Stimulated activated CD4-positive, alpha-beta T cell treated with anti-CD3 and anti-CD28 coated beads, Interleukin-2, amount 100 ng/mL, for 48 hours (primary cell): ENCODE measurements at regions not wholly inside any gene's neighbourhood (a gene's known extent, or its start where the extent isn't known, plus 50 kb on each side); places are given as distances from the start of the nearest gene placed in this dataset.
"Not testable (repeated sequence)": the region's sequence is repeated elsewhere in the genome, so short reads cannot be mapped to it uniquely, and the experiment has no call there.

Experiments used
- DNase-seq, 2 donors: peaks; one replicate each; pipeline ENCODE4 v3.0.0-alpha.2; 2020

DNA sequence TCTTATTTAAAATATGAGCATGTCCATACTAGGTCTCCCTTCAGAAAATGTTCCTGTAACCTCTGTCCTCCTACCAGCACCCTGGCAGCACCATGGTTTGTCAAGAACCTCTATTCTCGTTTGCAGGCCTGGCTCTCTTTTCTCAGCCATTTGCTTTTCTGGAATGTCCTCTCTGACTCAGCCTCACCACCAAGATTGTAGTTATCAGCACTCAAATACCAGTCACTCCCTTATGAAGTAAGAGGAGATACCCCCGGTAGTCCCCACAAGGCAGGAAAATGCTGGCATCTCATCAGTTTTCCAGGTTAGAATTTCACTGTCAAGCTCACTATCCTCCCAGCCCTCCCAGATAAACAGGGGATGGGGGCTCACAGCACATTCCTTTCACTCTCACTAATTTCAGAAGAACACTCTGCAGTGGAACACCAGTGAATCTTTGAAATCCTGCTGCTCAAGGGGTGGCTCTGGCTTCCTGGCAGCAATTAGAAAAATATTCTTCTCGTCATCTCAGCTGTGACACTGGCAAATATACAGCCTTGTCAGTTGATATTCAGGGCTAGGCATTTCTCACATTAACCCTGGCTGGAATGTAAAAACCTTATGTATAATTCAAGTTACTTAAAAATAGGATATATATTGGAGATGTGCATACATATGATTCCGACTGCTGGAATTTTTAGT lies 129.2 kb downstream of the TBX18 start:
- no peak for DNase-seq

DNA sequence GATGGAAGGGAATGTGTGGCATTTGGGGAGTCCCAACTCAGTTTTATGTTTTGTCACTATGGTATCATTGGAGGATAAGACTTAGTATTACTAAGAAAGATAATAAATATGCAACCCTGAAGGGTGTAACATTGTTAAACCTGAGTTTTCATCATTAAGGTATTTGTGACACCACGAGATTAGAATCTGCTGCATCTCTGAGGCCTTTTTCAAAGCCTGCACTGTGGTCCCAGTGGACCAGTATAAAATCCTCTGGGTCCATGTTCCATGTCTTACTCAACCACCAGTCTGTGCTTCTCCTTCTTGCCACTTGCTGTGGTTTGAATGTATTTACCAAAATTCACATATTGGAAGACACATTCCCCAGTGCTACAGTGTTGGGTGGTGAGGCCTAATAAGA lies 130.6 kb downstream of the TBX18 start:
- DNase-seq = no peak

DNA sequence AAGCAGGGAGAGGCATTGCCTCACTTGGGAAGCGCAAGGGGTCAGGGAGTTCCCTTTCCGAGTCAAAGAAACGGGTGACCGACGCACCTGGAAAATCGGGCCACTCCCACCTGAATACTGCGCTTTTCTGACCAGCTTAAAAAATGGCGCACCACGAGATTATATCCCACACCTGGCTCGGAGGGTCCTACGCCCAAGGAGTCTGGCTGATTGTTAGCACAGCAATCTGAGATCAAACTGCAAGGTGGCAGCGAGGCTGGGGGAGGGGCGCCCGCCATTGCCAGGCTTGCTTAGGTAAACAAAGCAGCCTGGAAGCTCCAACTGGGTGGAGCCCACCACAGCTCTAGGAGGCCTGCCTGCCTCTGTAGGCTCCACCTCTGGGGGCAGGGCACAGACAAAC lies 137.9 kb downstream of the TBX18 start:
- DNase-seq = not testable (repeated sequence)

DNA sequence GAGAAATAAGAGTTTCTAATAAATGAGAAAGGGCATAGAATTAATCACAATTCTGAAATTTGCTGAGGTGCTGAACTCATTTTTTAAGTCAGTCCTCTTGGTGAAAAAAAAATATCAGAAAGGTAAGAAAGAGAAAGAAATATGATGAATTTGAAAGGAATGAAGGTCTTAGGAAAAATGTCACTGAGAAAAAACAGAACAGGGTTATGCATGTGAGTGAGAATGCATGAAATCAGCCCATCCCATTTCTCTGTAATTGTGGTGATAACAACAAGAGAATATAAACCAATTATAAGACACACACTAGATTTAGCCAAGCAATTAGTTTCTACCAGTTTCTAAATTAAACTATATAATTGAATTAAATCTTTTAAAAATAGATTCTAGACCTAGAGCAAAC lies 138.9 kb downstream of the TBX18 start:
- no peak for DNase-seq

DNA sequence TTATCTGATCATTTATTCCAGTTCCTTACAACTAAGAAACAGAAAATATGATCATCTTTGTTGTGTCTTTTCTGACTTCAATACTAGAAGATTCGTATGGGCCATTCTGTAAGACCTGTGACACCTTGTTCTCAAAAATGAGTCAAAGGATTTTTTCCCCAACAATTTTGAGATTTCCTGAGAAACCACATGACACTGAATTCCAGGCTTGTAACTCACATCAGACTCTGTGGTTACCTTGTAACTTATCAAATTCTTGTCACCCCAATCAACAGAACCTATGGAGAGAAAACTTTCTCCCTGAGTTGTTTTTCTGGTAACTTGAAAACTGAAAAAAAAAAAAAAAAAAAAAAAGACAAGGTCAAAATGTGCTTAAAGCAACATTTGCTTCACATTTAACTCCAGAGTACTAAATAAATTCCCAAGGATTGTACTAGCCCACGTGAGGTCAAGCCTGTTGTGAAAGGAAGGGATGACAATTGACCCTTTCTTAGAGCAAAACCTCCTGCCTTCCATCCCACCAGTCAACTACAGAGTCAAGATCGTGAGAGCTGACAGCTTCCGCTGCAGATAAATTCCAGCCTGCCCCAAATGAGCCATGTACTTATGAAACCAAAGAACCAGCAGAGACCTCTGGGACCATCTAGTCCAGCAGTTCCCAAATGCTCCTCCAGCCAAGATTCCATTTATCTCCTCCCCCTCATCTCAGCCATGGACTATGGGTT lies 140.3 kb downstream of the TBX18 start:
- no peak for DNase-seq

DNA sequence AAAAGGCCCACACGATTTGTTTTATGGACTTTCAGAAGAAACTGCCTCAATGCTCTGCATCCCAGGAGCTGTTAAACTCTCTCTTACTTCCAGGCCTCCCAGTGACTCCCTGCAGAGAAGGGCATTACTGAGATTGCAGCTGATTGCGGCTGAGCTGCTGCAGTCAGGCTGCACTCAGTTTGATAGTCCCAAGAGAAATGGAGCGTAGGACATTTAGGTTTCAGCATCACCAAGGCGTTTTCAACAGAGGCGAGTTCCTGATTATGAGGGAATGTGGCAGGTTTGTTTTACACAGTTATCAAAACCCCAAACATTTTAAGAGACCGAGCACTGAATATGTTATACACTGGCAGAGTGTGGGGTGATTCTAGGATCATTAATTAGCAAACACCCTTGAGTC lies 145.6 kb downstream of the TBX18 start:
- no peak for DNase-seq

DNA sequence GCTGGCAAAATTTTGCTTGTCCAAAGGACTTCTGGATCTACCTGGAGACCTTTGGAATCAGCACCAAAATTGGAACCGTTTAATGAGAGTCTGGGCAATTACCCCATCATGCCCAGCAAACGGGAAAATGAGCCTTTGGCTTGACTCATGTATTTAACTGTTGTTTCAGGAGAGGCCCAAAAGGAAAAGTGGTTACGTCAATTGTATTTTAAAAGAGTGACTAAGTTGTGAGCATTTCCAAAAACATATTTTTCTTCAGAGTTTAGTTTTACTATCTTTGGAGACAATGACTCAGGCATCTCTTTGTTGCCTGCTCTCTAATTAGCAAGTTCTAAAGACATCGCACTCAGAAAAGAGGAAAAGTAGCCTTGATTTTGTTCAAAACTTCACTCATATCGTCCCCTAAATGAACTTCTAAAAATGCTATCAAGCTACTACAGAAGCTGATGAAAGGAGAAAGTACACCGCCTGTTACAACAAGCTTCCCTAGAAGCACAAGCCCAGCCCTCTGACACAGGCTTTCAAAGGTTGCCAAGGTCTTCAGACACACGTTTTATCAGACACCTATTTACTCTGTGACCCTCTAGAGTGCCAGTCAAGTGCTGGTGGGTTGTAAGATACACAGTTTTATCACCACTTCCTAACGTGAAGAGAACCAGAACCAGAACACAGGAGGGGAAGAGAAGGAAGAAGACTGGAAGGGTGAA lies 146.2 kb downstream of the TBX18 start:
- no peak for DNase-seq

DNA sequence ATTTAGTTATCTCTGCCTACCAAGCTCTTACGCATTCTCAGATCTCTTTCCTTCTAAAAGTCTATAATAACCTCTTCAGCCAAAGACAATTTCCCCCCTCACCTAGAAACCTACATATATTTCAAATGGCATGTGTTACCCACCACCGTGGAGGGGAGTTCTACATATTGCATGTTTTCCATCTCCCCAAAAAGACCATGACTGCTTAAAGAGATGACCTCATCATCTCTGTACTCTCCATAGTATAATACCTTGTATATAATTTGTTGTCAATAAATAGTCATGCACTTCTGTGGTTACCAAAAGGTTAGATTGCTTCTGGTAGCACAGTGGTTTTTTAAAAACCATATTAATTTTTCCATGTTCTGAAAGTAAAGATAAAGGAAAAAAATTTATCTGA lies 148.4 kb downstream of the TBX18 start:
- no peak for DNase-seq

DNA sequence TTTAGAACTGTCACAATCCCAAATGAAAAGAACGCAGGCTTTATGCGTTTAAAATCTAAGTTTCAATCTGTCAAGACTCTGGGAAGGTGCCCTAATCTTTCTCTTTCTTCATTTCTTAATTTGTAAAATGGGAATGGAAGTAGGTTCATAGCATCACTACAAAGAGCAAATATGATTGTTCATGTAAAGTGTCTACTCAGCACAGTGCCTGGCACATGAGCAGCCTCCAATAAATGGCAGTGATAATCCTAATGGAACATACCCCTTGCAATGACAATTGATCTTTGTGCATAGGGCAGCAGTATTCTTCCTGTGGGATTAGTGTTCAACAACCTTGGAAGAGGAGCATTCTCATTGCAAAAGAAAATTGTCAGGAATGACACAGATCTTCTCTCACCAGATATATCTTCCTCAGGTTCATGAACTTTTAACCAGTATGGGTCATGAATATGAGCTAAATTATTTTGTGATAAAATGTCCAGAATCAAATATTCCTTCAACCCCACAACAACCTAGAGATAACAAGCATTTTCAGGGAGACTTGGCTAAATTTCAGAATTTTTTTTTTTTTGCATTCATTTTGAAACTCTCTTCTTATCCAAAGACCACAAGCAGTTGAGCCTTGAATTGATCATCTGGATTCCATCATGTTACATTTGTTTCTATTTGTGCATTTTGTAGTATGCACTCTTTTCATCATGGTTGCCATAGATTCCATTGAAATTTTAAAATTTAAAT lies 149.1 kb downstream of the TBX18 start:
- DNase-seq = no peak

DNA sequence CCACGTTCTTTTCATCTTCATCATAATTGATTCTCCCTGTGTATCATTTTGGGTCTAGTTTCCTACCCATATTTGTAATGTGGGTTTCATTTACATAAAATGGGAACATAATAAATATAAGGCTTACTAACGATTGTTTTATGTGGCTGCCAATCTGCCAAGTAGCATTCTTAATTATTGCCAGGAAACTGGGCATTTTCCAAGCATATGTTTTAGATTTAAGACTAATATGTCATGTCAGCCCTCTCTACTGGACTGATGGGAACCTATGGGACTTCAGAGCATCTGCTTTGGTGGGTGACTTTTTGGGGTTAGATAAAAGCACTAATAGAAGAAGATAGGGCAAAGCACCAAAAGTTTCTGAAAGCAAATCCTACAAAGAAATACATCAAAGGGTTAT lies 157.5 kb downstream of the TBX18 start:
- DNase-seq = no peak

DNA sequence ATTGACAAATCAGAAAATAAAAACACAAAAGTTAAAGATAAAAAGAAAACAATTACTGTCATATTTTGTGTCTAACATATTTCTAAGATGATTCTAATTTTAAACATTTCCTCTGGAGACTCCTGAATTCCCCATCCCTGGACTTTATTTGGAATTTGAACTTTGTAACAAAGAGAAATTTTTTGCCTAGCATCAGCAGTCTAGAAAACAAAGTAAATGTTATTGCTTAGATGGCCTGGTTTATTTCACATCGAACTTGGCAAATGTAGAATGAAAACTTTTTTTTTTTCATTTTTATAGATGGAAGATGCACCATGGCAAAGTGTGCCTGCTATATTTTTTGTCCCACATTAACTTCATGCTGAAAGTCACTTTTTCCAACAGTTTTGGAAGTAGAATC lies 159.1 kb downstream of the TBX18 start:
- DNase-seq = no peak

DNA sequence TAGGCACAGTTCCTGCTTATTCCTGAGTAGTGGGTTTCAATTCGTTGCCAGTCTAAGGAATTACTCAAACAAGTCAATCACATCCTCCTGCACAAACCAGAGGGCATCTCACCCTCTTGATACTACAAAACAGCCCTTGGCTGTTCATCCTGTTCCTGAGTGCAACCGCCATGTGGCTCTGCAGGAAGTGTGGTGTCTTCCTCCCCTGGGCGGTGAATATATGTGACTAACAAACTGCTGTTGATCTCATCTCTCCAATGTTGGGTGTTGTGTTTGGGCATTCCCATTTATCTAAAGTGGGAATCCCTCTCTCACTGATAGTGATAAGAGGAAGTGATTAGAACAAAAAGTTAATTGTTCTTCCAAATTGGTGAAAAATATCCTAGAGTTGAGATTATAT lies 163.0 kb downstream of the TBX18 start:
- no peak for DNase-seq

DNA sequence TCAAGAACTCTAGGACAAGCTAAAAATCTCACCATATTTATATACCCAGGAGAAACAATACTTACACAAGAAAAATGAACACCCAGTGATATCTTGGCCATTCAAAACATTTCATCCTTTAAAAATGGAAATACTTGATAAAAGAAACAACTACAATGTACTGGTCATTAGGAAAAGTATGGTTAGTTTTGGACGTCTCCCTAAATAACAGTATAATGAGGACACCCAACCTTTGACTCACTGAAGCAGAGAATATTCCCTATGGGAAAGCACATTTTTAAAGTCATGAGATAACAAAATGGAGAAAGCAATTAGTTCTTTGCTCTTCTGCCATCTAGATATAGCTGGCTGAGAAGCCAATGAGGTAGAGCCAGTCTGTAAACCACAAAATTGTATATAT lies 164.4 kb downstream of the TBX18 start:
- no peak for DNase-seq

DNA sequence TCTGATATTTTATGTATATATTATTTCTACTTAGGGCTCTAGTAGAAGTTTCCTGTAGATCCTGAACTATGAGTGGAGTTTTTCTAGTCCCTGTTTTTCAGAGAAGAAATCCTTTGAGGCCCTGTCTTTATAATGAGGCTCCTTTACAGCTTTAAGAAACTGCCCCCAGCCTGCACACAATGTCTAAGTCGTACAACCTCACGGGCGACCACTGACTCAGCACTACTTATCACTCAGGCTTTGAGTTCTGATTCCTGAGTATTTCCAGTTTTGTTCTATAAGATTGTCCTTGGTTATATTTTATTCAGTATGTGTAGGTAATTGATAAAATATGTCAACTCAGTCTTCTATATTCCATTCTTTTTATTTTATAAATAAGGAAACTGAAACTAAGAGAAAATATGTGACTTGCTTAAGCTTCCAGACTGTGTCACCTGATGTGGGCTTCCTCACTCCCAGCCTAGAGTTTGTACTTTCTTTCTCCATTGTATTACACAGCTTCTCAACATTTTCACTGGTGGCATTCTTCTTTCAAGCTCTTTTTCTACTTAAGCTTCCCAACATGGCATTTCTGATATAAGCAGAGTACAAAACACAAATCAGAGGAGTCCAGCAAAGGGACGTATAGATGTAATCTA lies 167.0 kb downstream of the TBX18 start:
- DNase-seq = no peak

DNA sequence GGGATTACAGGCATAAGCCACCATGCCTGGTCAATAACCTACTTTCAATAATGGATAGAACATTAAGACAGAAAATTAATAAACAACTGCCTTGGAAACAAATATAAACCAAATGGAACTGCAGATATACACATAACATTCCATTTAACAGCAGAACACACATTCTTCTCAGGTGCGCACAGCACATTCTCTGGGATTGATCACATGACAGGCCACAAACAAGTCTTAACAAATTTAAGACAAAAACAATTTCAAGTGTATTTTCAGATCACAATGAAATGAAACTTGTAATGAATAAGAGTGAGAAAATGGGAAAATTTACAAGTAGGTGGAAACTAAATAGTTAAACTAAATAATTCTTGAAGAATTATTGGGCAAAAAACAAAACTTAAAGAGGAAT lies 167.9 kb downstream of the TBX18 start:
- DNase-seq = no peak

DNA sequence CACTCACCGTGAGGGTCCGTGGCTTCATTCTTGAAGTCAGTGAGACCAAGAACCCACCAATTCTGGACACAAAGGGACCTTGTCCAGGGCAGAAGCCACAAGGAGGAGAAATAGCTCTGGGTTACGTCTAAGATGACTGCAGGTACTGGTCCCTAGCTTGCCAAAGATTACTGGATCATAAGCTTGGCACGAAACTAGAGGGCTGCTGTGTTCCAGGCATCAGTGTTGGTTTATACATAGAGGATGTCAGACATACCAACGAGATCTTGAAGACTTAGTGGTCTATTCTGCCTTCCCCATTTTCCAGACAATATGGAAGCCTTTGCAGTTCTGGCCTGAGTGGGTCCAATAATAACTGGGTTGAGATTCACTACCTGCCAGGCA lies 175.7 kb downstream of the TBX18 start:
- DNase-seq = no peak

DNA sequence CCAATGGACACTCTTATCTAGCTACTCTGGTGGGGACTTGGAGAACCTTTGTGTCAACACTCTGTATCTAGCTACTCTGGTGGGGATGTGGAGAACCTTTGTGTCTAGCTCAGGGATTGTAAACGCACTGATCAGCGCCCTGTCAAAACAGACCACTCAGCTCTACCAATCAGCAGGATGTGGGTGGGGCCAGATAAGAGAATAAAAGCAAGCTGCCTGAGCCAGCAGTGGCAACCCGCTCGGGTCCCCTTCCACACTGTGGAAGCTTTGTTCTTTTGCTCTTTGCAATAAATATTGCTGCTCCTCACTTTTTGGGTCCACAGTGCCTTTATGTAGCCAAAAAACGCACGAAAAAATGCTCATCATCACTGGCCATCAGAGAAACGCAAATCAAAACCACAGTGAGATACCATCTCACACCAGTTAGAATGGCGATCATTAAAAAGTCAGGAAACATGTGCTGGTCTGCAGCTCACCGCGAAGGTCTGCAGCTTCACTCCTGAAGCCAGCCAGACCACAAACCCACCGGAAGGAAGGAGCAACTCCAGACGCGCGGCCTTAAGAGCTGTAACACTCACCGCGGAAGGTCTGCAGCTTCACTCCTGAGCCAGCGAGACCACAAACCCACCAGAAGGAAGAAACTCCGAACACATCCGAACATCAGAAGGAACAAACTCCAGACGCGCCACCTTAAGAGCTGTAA lies 176.3 kb downstream of the TBX18 start:
- not testable (repeated sequence) for DNase-seq

DNA sequence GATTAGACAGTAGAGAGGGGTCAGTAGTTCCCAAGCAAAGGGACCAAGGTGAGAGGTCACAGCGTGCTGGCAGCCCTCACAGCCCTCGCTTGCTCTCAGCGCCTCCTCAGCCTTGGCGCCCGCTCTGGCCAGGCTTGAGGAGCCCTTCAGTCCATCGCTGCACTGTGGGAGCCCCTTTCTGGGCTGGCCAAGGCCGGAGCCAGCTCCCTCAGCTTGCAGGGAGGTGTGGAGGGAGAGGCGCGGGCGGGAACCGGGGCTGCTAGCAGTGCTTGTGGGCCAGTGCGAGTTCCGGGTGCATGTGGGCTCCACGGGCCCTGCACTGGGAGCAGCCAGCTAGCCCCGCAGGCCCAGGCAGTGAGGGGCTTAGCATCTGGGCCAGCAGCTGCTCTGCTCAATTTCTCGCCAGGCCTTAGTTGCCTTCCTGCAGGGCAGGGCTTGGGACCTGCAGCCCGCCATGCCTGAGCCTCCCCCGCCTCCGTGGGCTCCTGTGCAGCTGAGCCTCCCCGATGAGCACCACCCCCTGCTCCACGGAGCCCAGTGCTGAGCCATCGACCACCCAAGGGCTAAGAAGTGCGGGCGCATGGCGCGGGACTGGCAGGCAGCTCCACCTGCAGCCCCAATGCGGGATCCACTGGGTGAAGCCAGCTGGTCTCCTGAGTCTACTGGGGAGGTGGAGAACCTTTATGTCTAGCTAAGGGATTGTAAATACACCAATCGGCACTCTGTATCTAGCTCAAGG lies 177.0 kb downstream of the TBX18 start:
- DNase-seq = not testable (repeated sequence)

DNA sequence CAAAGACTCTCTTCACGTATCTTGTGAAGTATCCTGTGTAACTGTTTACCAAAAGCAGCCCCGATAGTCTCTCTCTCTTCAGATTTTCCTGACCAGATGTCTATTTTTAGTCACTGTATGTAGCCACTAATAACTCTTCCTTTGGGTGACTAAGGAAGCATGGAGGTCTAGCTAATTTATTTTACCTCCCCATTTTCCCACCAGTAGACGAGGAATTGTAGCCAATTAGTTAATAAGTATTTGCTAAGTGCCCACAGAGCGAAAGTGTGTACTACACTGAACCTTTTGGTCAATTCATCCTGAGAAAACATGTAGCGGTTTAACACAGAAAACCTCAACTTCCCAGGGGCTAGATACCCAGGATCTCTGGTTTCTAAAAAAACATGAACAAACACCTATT lies 180.6 kb downstream of the TBX18 start:
- DNase-seq = no peak

DNA sequence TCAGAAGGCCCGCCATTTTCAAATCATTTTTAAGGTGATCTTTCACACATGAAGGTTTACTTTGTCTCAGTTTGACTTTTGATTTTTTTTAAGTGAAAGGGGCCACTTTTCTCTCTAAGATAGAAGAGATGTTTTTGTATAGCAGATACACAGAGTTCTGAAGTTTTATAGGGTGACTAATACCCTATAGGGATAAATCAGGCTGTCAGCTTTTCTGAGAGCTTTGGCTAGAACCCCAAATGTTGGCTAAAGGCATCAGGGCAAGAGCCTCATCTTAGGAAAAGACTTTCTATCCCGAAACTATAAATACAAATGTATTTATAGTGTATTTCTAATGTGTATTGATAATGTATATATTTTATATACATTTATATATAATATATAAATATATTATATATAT lies 181.4 kb downstream of the TBX18 start:
- DNase-seq = no peak

DNA sequence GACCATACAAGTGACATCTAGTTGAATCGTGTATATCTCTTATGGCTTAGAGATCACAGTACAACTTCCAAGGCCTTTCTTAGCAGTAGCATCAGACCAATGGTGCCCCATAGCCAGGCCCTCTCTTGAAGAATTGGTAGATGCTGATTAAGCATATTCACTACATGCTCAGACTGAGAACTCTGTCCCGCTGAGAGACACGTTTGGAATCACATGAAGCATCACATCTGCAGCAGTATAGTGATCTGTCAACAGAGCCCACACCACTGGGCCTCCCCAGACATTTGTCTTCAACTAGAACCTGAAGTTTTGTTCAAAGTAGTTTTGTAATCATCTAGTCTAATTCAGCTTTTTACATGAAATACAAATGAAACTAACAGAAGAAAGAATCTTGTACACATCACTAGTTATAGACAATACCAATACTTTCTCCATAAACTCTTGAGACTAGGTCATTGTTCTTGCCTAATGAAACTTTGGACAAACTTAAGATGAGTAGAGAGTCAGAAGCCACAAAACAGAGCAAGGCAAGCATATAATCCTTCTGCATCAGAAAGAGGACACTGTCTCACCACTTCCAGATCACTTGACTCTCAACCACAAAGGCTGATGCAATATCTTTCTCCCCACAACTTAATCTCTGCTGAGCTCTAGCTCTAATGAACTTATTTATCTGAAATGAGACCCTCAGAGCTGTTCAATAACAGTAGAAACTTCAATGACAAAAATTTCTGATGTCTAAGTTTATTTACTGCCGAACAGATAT lies 182.7 kb downstream of the TBX18 start:
- DNase-seq = no peak
